Aorta (tissue), 5 donors: ENCODE measurements at regions not wholly inside any gene's neighbourhood (a gene's known extent, or its start where the extent isn't known, plus 50 kb on each side); places are given as distances from the start of the nearest gene placed in this dataset.
A peak's percentile ranks its signal among the peaks of the same experiment; 100 is the strongest.

Experiments
- ATAC-seq: fragments of 200-7000 bp; cut with Tn5 transposase; one replicate; pipeline ENCODE4 v1.9.1; 2022; ENCODE audit warnings: moderate library complexity; ENCODE audit not compliant: low FRiP score
- DNase-seq, 2 donors: peaks; one replicate each; pipeline ENCODE4 v3.0.0-alpha.2; 2020
- H3K27ac ChIP-seq, 2 donors: one replicate each; pipeline ENCODE4 v1.5.1; 2013; ENCODE audit warnings: low read length in 2 of 2, mild to moderate bottlenecking in 2 of 2, moderate library complexity in 2 of 2, control low read depth in 1 of 2, inconsistent platforms in 1 of 2, low read depth in 1 of 2
- H3K27me3 ChIP-seq, 2 donors: one replicate each; pipeline ENCODE4 v1.6.1; 2013; ENCODE audit warnings: control low read depth in 1 of 2, low read length in 1 of 2, mild to moderate bottlenecking in 1 of 2, moderate library complexity in 1 of 2; ENCODE audit not compliant: insufficient read depth in 2 of 2, control insufficient read depth in 1 of 2
- H3K36me3 ChIP-seq, 2 donors: one replicate each; pipeline ENCODE4 v1.6.1; 2013; ENCODE audit warnings: control low read depth in 1 of 2, low read length in 1 of 2, mild to moderate bottlenecking in 1 of 2; ENCODE audit not compliant: insufficient read depth in 2 of 2, control insufficient read depth in 1 of 2
- H3K4me1 ChIP-seq, 2 donors: one replicate each; pipeline ENCODE4 v1.6.1; 2013; ENCODE audit warnings: low read length in 2 of 2, control low read depth in 1 of 2, mild to moderate bottlenecking in 1 of 2, moderate library complexity in 1 of 2; ENCODE audit not compliant: insufficient read depth in 2 of 2, control insufficient read depth in 1 of 2
- H3K4me3 ChIP-seq, 2 donors: one replicate each; pipeline ENCODE4 v1.5.1; 2013; ENCODE audit warnings: low read length in 2 of 2, control low read depth in 1 of 2, mild to moderate bottlenecking in 1 of 2
- H3K9me3 ChIP-seq: one replicate; pipeline ENCODE4 v1.6.1; 2013; ENCODE audit warnings: mild to moderate bottlenecking, low read length; ENCODE audit not compliant: control insufficient read depth
- WGBS, 2 donors: extraction: QIAGEN DNeasy Blood & Tissue Kit; methylation state at CpG; one replicate each; pipeline ENCODE4 v1.1.7; 2013; 5-methylcytosine and 5-hydroxymethylcytosine counted together
- intact Hi-C, 2 donors: fragments of 100-400 bp; cut with DNase I; formaldehyde crosslinking; loops; one replicate each; pipeline versions ENCODE4 v1.14.2 to v1.15.0; 2022
- donor health status: healthy with polysubstance abuse.
- donor health status: Bipolar disorder and iron deficiency.
- donor health status: DM: no; HTN: no; CAD: no.
- donor health status: DM: no; HTN: no; CAD: no.
- donor health status: DM: yes; HTN: yes; CAD: no.

DNA sequence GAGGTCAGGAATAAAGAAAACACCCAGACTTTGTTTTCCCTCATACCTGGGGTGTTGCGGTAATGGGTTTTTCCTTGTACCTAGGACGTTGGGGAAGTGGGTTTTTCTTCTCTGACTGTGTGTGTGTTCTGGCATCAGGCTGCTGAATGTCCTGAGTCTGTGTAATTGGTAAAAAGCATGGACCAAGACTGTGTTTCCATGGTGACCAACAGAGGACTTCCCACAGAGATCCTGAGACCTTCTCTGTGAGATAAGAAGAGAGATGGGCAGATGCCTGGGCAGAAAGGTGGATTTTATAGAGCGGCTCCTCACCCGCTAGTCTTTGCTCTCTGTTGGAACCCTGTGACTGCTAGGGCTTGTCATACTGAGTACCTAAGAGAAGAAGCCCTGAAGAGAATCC is 135.4 kb upstream of the GGTLC1 start:
- no peak for ATAC-seq
- WGBS, 2 donors = 87 to 90% methylated on average over 4 of the region's 4 CpGs

DNA sequence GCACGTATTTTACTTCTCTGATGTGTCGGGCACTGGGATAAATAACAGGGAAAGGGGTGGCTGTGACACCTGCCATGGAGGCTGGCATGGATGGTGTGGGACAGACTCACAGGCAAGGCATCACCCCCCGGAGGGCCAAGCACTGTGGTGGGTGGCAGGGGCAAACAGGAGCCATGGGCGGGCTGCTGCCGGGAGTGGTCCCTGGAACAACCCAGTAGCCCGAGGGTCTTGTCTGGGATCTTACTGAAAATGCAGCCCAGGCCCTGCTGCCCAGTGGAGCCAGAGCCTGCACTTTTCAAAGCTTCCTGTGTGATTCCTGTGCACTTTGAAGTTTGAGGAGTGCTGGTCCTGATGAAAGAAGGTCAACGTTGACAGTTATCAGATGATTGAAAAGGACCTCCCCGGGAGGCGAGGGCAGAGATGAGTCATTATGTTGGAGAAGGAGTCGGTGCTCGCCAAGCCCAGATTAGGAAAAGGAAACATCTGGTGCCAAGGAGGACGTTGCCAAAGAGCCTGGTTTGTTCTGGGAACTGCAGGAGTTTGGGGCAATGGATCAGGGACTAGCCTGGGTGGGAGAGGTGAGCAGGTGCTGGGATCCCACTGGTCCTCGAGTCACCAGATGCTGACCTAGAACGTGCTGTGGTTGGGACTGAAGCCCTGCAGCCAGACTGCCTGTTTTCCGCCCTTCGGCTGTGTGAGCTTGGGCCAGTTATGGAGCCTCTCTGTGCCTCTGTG is 130.0 kb upstream of the GGTLC1 start:
- H3K4me3 ChIP-seq = no peak overlapping the region
- H3K4me1 ChIP-seq = no peaks in the 10 kb centered on the region
- ATAC-seq (peak; percentile 60), DNase-seq (no peak)
- intact Hi-C loops = no loop called here
- no peak overlapping the region for H3K27ac ChIP-seq
- H3K9me3 ChIP-seq = no peaks in the 10 kb centered on the region
- no peaks in the 10 kb centered on the region for H3K27me3 ChIP-seq
- no peaks in the 10 kb centered on the region for H3K36me3 ChIP-seq
- 29 to 33% methylated on average over 16 of the region's 16 CpGs for WGBS, 2 donors

More for the DNA sequence above, 135.4 kb upstream of the GGTLC1 start:
- H3K9me3 ChIP-seq = peaks cover 4% of the 10 kb centered on the region
- no peak overlapping the region for H3K27ac ChIP-seq
- H3K4me3 ChIP-seq = no peak overlapping the region
- DNase-seq = no peak
- no peaks in the 10 kb centered on the region for H3K27me3 ChIP-seq
- intact Hi-C loops = no loop called here
- no peaks in the 10 kb centered on the region for H3K36me3 ChIP-seq
- H3K4me1 ChIP-seq = no peaks in the 10 kb centered on the region

DNA sequence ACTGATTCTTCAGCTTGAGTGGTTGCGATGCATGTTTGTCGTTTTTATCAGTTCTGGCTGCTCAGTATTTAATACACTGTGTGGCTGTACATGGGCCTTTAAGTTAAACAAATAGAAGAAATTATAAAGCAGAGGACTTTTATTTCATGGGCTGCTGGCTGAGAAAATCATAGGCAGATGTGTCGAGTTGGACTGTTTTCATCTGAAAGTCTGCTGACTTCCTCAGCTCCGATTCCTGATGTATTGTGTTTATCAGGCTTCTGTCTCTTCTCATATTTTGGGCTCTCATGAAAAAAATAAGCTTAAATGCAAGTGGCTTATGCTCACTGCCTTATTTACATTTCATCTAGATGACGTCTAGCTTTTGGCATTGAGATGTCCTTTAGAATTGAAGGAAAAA is 129.5 kb upstream of the GGTLC1 start:
- intact Hi-C loops = no loop called here
- ATAC-seq = no peak
- no peak for DNase-seq
- Histone ChIP-seq H3K4me3 (no peak overlapping the region), H3K27me3 (no peaks in the 10 kb centered on the region), H3K4me1 (no peaks in the 10 kb centered on the region), H3K9me3 (no peaks in the 10 kb centered on the region), H3K36me3 (no peaks in the 10 kb centered on the region), H3K27ac (no peak overlapping the region)
- 24 to 37% methylated on average over 5 of the region's 5 CpGs for WGBS, 2 donors

DNA sequence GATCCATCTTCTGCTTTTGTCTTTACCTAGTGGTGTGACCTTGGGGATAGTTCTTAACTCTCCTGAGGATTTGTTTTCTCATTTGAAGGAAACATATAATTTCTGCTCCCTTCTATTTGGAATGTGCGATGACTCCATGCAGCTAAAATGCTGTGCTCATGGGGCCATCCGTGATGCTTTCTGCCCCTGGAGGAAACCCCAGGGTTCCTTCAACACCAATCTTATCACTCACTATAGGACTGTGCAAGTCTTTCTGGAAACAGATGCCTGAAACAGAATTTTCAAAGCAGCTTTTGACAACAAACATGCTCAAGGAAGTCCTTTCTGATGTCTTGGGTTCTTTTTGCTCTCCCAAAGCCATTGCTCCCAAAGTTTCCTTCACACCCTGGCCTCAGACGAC is 128.8 kb upstream of the GGTLC1 start:
- H3K36me3 ChIP-seq = no peaks in the 10 kb centered on the region
- H3K9me3 ChIP-seq = no peaks in the 10 kb centered on the region
- H3K27me3 ChIP-seq = no peaks in the 10 kb centered on the region
- 77 to 87% methylated on average over 3 of the region's 3 CpGs for WGBS, 2 donors
- intact Hi-C loops = no loop called here
- no peak for ATAC-seq
- H3K27ac ChIP-seq = no peak overlapping the region
- H3K4me1 ChIP-seq = no peaks in the 10 kb centered on the region
- H3K4me3 ChIP-seq = no peak overlapping the region
- DNase-seq = no peak

DNA sequence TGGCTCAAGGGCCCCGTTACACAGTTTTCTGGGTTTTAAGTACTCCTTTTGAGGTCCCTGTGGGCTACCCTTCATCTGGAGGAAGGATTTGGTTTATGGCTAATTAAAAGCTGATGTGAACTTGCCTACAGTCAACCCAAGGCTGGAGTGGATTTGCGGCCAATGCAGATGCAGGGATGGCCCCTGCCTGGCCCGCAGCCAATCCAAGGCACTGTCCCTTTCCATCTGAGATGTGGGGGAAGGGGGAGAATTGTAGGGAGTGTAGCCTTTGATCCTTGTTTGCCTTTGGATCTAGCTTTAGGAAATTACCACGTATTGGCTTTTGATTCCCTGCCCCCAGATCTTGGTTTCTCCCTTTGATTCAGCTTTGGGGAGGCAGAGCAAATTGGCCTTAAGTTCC is 128.0 kb upstream of the GGTLC1 start:
- WGBS, 2 donors = 81 to 86% methylated on average over 4 of the region's 4 CpGs
- Histone ChIP-seq H3K4me3 (no peak overlapping the region), H3K36me3 (no peaks in the 10 kb centered on the region), H3K27me3 (no peaks in the 10 kb centered on the region), H3K9me3 (no peaks in the 10 kb centered on the region), H3K4me1 (no peaks in the 10 kb centered on the region), H3K27ac (no peak overlapping the region)
- intact Hi-C loops = no loop called here
- DNase-seq = no peak
- no peak for ATAC-seq

DNA sequence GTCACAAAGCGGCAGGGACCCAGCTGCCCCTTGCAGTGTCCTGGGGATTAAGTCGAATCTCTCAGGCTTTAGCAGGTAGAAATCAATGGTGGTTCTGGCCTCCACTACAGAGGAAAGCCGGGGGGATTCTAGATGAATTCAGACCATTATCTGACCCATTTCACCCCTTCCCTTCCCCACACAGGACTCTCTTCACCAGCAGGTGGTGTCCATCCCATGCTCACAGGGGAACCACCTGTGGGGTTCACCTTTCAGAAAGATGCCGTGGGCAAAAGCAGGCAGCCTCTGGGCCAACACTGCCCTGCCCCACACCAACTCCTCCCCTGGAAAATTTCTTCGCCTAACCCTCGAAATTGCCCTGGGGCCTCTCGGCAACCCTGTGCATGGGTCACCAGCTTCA is 123.8 kb upstream of the GGTLC1 start:
- H3K27ac ChIP-seq = no peak overlapping the region
- no peak for ATAC-seq
- H3K9me3 ChIP-seq = no peaks in the 10 kb centered on the region
- intact Hi-C loops = no loop called here
- no peak overlapping the region for H3K4me3 ChIP-seq
- H3K36me3 ChIP-seq = no peaks in the 10 kb centered on the region
- no peaks in the 10 kb centered on the region for H3K27me3 ChIP-seq
- DNase-seq = no peak
- H3K4me1 ChIP-seq = no peaks in the 10 kb centered on the region
- WGBS, 2 donors = 88 to 93% methylated on average over 7 of the region's 7 CpGs

DNA sequence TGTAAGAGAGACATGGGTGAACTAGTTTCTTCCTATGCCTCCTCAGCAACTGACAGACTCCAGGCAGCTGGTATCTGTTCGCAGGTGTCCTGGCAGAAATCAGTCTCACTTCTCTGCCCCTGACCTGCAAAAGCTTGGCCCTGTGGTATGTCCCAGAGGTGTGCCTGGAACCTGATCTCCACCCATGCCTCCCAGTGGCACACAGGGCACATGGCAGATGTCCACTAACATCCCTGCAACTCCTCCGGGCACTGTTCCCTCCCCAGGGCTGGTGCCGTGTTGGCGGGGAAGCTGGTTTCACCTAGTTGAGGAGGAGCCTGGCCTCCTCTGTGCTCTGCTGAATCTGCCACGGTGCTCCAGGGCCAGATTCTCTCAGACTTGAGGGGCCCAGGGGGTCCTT is 123.3 kb upstream of the GGTLC1 start:
- H3K4me1 ChIP-seq = no peaks in the 10 kb centered on the region
- no peaks in the 10 kb centered on the region for H3K27me3 ChIP-seq
- H3K27ac ChIP-seq = no peak overlapping the region
- 73 to 81% methylated on average over 5 of the region's 5 CpGs for WGBS, 2 donors
- no peaks in the 10 kb centered on the region for H3K9me3 ChIP-seq
- no peak for ATAC-seq
- H3K36me3 ChIP-seq = no peaks in the 10 kb centered on the region
- intact Hi-C loops = no loop called here
- H3K4me3 ChIP-seq = no peak overlapping the region
- DNase-seq = no peak

DNA sequence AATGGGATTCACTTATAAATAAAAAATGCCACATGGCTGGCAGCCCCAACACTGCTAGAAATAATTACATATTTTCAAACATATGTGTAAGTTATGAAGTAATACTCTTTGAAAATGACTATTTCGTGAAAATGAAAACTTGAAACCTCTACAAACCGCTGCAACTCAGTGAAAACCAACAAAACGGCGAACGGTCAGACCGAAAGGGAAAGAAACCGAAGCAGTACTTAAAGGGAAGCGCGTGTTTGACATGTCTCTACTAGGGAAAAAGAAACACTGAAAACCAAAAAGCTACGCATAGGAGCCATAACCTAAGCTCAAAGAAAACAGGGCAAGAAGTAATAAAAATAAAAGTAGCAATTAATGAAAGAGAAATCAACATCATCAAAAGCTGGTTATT is 121.0 kb upstream of the GGTLC1 start:
- Histone ChIP-seq H3K36me3 (no peaks in the 10 kb centered on the region), H3K4me3 (no peak overlapping the region), H3K27me3 (no peaks in the 10 kb centered on the region), H3K4me1 (no peaks in the 10 kb centered on the region), H3K9me3 (no peaks in the 10 kb centered on the region), H3K27ac (no peak overlapping the region)
- DNase-seq (no peak), ATAC-seq (no peak)
- 90 to 92% methylated on average over 10 of the region's 10 CpGs for whole genome bisulfite sequencing, 2 donors
- intact Hi-C loops = no loop called here

DNA sequence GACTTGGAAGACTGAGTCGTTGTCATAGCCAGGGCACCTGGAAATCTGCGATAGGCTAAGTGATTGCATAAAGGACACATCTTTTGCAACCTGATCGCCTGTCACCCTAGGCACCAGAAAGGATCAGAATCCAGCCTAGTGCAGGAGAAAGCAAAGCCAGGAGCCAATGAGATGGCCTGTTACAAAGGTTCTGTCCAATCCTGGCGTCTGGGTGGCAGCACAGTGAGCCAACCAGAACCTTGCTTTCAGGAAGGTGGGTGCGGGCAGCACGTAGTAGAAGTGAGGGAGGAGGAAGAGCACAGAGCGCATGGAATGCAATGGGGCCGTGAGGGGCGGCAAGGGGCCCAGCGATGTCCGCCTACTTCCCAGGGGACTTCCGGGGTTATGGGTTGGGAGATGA is 120.4 kb upstream of the GGTLC1 start:
- ATAC-seq = no peak
- intact Hi-C loops = no loop called here
- Histone ChIP-seq H3K4me1 (no peaks in the 10 kb centered on the region), H3K27ac (no peak overlapping the region), H3K36me3 (no peaks in the 10 kb centered on the region), H3K4me3 (no peak overlapping the region), H3K9me3 (no peaks in the 10 kb centered on the region), H3K27me3 (no peaks in the 10 kb centered on the region)
- no peak for DNase-seq
- 91 to 94% methylated on average over 12 of the region's 12 CpGs for WGBS, 2 donors
